GM19025 (cell line): ENCODE measurements at regions not wholly inside any gene's neighbourhood (a gene's known extent, or its start where the extent isn't known, plus 50 kb on each side); places are given as distances from the start of the nearest gene placed in this dataset.
"Not testable (repeated sequence)": the region's sequence is repeated elsewhere in the genome, so short reads cannot be mapped to it uniquely, and the experiment has no call there.

ENCODE experiments used
- ATAC-seq: cut with Tn5 transposase; IDR thresholded peaks from one replicate; pipeline ENCODE4 v1.9.1; 2021; ENCODE audit warnings: mild to moderate bottlenecking, low read depth, moderate library complexity; ENCODE audit not compliant: unreplicated experiment

DNA sequence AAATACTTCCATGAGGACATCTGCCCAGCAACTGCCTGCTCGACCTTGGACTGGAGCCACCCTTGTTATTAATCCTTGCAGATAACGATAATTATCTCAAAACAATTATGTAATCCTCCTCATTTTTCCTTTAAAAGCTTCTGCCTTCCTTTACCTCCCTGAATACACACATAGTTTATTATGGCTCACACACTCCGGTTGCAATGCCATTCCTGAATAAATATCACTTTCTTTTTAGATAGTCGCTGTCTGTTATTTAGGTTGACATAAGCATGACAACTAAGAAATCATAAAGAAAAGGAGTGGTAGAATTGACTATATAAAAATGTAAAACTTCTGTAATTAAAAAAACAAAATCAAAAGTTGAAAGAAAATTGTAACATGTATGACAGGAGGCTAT, 64.8 kb downstream of the B4GALT7 start:
- not testable (repeated sequence) for ATAC-seq

DNA sequence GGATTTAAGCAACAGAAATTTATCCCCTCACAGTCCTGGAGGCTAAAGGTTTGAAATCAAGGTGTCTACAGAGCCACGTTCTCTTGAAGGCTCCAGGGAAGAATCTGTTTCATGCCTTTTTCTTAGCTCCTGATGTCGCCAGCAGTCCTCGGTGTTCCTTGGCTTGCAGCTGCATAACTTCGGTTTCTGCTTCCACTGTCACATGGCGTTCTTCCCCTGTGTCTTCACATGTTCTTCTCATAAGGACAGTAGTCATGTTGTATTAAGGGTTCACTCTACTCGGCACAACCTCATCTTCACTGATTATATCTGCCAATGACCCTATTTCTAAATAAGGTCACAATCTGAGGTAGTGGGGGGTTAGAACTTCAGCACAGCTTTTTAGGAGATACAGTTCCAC, 65.2 kb downstream of the B4GALT7 start:
- not testable (repeated sequence) for ATAC-seq

GRCh38 chr5:177665960-177666359, 66.0 kb downstream of the B4GALT7 start:
- ATAC-seq, result not testable (repeated sequence)

DNA sequence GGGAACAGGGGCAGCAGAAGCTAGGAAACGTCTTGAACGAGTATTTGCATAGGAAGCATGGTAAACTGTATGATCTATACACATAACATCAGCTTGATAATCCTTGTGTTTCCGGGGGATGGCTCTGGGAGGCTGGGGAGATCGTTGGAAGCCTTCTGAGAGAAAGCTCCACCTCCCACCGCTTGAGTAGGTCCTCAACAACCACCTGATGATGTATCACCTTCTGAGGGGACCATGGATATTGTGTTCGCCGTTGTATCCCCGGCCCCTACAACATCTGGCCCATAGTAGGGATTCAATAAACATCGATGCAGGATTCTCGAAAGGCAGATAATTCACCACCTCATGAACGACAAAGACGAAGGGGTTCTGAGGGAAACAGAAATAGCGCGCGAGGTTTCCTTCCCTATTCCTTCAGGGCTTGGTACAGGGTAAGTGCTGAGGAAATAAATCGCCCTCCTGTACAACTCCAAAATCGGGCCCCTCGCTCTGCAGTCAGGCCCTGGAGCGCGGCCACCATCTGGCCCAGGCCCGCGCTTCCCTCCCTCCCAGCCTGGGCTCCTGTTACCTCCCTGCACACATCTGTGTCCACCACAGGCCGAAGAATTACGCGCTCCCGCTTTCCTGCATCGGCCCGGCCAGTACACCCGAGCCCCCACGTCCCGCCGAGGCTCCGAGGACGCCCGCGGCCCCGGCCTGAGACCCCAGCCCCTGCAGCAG, 71.3 kb downstream of the B4GALT7 start:
- ATAC-seq, result peak; percentile 29

DNA sequence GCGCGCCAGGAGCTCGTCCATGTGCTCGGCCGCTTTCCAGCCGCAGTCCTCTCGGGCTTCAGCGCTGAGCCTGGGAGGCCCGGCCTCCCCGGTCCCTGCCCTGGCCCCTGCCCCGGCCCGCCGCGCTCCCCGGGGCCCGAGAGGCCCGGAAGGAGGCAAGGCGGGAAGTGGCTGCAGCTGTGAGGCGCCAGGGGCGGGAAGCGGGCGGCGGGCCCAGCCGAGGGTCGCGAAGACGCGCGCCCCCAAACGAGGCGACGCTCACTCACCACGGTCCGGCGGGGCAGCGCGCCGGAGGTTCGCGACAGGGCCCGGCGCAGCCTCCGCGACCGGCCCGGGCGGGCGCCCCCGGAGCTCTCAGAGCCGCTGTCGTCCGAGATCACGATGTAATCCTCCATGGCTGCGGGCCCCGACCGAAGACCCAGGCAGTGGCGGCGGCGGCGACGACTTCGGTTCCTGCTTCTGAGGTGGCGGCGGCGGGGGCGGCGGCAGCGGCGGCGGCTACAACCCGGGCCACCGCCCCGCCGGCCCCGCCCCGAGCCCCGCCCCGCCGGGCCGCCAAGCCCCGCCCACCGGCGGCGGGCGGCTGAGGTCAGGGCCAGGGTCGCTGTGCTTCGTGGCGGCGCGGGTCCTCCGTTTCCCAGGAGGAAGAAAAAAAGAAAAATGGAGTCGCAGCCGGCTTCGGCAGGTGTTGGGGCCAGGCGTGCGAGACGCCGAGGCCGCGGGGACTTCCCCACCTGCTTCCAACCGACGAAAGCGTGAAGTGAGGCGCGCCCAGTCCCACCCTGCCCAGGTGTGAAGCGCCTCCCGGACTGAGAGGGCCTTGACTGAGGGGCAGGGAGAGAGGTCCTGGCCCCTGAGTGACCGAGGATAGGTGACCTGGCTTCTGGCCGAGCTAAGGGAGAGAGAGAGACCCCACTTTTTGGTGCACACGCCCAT, 72.1 kb downstream of the B4GALT7 start:
- ATAC-seq, result peak; percentile 59
